Endothelial cell of umbilical vein (primary cell): ENCODE measurements at regions not wholly inside any gene's neighbourhood (a gene's known extent, or its start where the extent isn't known, plus 50 kb on each side); places are given as distances from the start of the nearest gene placed in this dataset.

Source experiments
- CTCF ChIP-seq, 2 donors: IDR thresholded peaks; 1 replicate in 1 of 2; 2 replicates in 1 of 2; pipeline ENCODE4 v1.5.1; 2011; ENCODE audit warnings: low read length in 2 of 2, mild to moderate bottlenecking in 2 of 2, moderate library complexity in 2 of 2, control low read depth in 1 of 2, inconsistent platforms in 1 of 2, low read depth in 1 of 2; ENCODE audit not compliant: insufficient read depth in 1 of 2; ENCODE audit errors: extremely low read depth in 1 of 2
- EZH2 ChIP-seq: IDR thresholded peaks from 2 replicates; pipeline ENCODE4 v1.6.1; 2012; ENCODE audit warnings: borderline replicate concordance, low read depth, mild to moderate bottlenecking, moderate library complexity, low read length, inconsistent platforms; ENCODE audit not compliant: severe bottlenecking
- POLR2A ChIP-seq: IDR thresholded peaks from 2 replicates; pipeline ENCODE4 v1.6.1; 2012; ENCODE audit warnings: low read depth, mild to moderate bottlenecking, control low read depth, low read length
- POLR2AphosphoS5 ChIP-seq: IDR thresholded peaks from 2 replicates; pipeline ENCODE4 v1.6.1; 2012; ENCODE audit warnings: low read depth, mild to moderate bottlenecking, control low read depth, low read length, moderate library complexity; ENCODE audit not compliant: insufficient read depth

GRCh38 chr3:59138966-59139365, 89.1 kb upstream of the CFAP20DC start:
- no peak for TF ChIP-seq EZH2
- TF ChIP-seq CTCF (IDR thresholded peaks at IDR 0.05; ENCODE audit: extremely low read depth in 1 of 2, insufficient read depth in 1 of 2, low read depth in 1 of 2, low read length in 2 of 2) = no peak
- TF ChIP-seq POLR2A = no peak
- TF ChIP-seq POLR2AphosphoS5 = no peak
